GM12892 (cell line): ENCODE measurements at regions not wholly inside any gene's neighbourhood (a gene's known extent, or its start where the extent isn't known, plus 50 kb on each side); places are given as distances from the start of the nearest gene placed in this dataset.

Experiments used
- POLR2A ChIP-seq: IDR thresholded peaks from 2 replicates; pipeline ENCODE4 v1.6.1; 2011; ENCODE audit warnings: low read depth, low read length, control low read depth
- POLR2AphosphoS5 ChIP-seq: IDR thresholded peaks from 2 replicates; pipeline ENCODE4 v1.6.1; 2011; ENCODE audit warnings: low read depth, low read length, control low read depth
- TAF1 ChIP-seq: IDR thresholded peaks from 2 replicates; pipeline ENCODE4 v1.6.1; 2011; ENCODE audit warnings: low read depth, mild to moderate bottlenecking, control low read depth, low read length, borderline replicate concordance

GRCh38 chr5:91500758-91501157, 117.6 kb upstream of the ARRDC3 start:
- TF ChIP-seq POLR2AphosphoS5: no peak
- no peak for TF ChIP-seq POLR2A
- TF ChIP-seq TAF1: no peak
